IMR-90 (cell line): ENCODE measurements at regions not wholly inside any gene's neighbourhood (a gene's known extent, or its start where the extent isn't known, plus 50 kb on each side); places are given as distances from the start of the nearest gene placed in this dataset.

Experiments
- ATAC-seq: fragments of 200-7000 bp; cut with Tn5 transposase; 2 replicates; pipeline ENCODE4 v1.9.1; 2020; ENCODE audit warnings: low read depth, mild to moderate bottlenecking, moderate library complexity
- BruUV-seq: library from RNA; stranded (reverse); fragments of 400-500 nt; replicated peaks from 2 replicates; lab custom pipeline; 2021; lab: Mats Ljungman, UMichigan
- CTCF ChIA-PET: fragments of 300-600 bp; formaldehyde crosslinking; extraction: SDS; loops from one replicate; lab custom pipeline; 2021; ENCODE audit warnings: antibody characterized with exemption; lab: Yijun Ruan, JAX
- POLR2A ChIA-PET: fragments of 300-600 bp; sonication (Branson Sonifier 250); formaldehyde crosslinking; loops from one replicate; lab custom pipeline; 2022; ENCODE audit warnings: antibody characterized with exemption; ENCODE audit not compliant: unreplicated experiment; lab: Charles Lee
- DNase-seq: peaks from one replicate; pipeline ENCODE4 v3.0.0; 2013
- H2AFZ ChIP-seq: replicated peaks from 2 replicates; pipeline ENCODE3; 2013; ENCODE audit warnings: low read length, mild to moderate bottlenecking; ENCODE audit not compliant: poor library complexity
- H2AK5ac ChIP-seq: 2 replicates; pipeline ENCODE4 v1.6.1; 2013; ENCODE audit warnings: low read depth, low read length, inconsistent platforms
- H2AK9ac ChIP-seq: replicated peaks from 2 replicates; pipeline ENCODE3; 2013; ENCODE audit warnings: mild to moderate bottlenecking, low read depth, low read length, moderate library complexity; ENCODE audit not compliant: poor library complexity
- H2BK120ac ChIP-seq: 2 replicates; pipeline ENCODE4 v1.6.1; 2013; ENCODE audit warnings: low read depth, low read length, inconsistent platforms
- H2BK15ac ChIP-seq: 3 replicates; pipeline ENCODE4 v1.6.1; 2013; ENCODE audit warnings: low read depth, low read length, inconsistent platforms
- H2BK20ac ChIP-seq: 2 replicates; pipeline ENCODE4 v1.6.1; 2013; ENCODE audit warnings: low read depth, mild to moderate bottlenecking, inconsistent platforms, low read length, moderate library complexity
- H2BK5ac ChIP-seq: 2 replicates; pipeline ENCODE4 v1.6.1; 2013; ENCODE audit warnings: mild to moderate bottlenecking, low read depth, low read length, inconsistent platforms; ENCODE audit not compliant: poor library complexity, severe bottlenecking
- H3K14ac ChIP-seq: replicated peaks from 2 replicates; pipeline ENCODE4 v1.6.1; 2013; ENCODE audit warnings: low read depth, low read length, inconsistent platforms
- H3K18ac ChIP-seq: 2 replicates; pipeline ENCODE4 v1.6.1; 2013; ENCODE audit warnings: low read depth, low read length, control low read depth
- H3K23ac ChIP-seq: 2 replicates; pipeline ENCODE4 v1.6.1; 2013; ENCODE audit warnings: low read depth, low read length, inconsistent platforms
- H3K27ac ChIP-seq: 2 replicates; pipeline ENCODE4 v1.5.1; 2013; ENCODE audit warnings: mild to moderate bottlenecking, control low read depth, low read length; ENCODE audit not compliant: insufficient read depth
- H3K27me3 ChIP-seq: 2 replicates; pipeline ENCODE4 v1.6.1; 2013; ENCODE audit warnings: low read length; ENCODE audit not compliant: control insufficient read depth, insufficient read depth
- H3K36me3 ChIP-seq: 2 replicates; pipeline ENCODE4 v1.6.1; 2013; ENCODE audit warnings: low read length, mixed read lengths; ENCODE audit not compliant: control insufficient read depth, insufficient read depth
- H3K4ac ChIP-seq: 2 replicates; pipeline ENCODE4 v1.6.1; 2013; ENCODE audit warnings: low read depth, low read length, inconsistent platforms
- H3K4me1 ChIP-seq: 2 replicates; pipeline ENCODE4 v1.6.1; 2013; ENCODE audit warnings: low read length, mixed read lengths; ENCODE audit not compliant: control insufficient read depth, insufficient read depth
- H3K4me2 ChIP-seq: 2 replicates; pipeline ENCODE4 v1.6.1; 2013; ENCODE audit warnings: low read depth, mild to moderate bottlenecking, control low read depth, low read length, moderate library complexity
- H3K4me3 ChIP-seq: 2 replicates; pipeline ENCODE4 v1.5.1; 2013; ENCODE audit warnings: low read depth, mild to moderate bottlenecking, control low read depth, low read length, moderate library complexity; ENCODE audit not compliant: insufficient read depth
- H3K56ac ChIP-seq: 2 replicates; pipeline ENCODE4 v1.6.1; 2013; ENCODE audit warnings: low read length, inconsistent platforms; ENCODE audit not compliant: insufficient read depth; ENCODE audit errors: extremely low read depth
- H3K79me1 ChIP-seq, 2 experiments: 2 replicates each; pipeline ENCODE4 v1.6.1; 2013; ENCODE audit warnings: low read length in 2 of 2, inconsistent platforms in 1 of 2, low read depth in 1 of 2
- H3K9ac ChIP-seq: 2 replicates; pipeline ENCODE4 v1.6.1; 2013; ENCODE audit warnings: low read depth, low read length, control low read depth
- H3K9me1 ChIP-seq: 2 replicates; pipeline ENCODE4 v1.6.1; 2013; ENCODE audit warnings: low read length, inconsistent platforms; ENCODE audit not compliant: insufficient read depth
- H3K9me3 ChIP-seq: 2 replicates; pipeline ENCODE4 v1.6.1; 2013; ENCODE audit warnings: low read length; ENCODE audit not compliant: control insufficient read depth, insufficient read depth
- H4K20me1 ChIP-seq: 2 replicates; pipeline ENCODE4 v1.6.1; 2013; ENCODE audit warnings: low read length, inconsistent platforms; ENCODE audit not compliant: insufficient read depth
- H4K5ac ChIP-seq: 2 replicates; pipeline ENCODE4 v1.6.1; 2013; ENCODE audit warnings: mild to moderate bottlenecking, low read depth, low read length, control low read depth
- H4K8ac ChIP-seq, 2 experiments: 2 replicates each; pipeline ENCODE4 v1.6.1; 2013; ENCODE audit warnings: low read depth in 2 of 2, low read length in 2 of 2, control low read depth in 1 of 2, inconsistent platforms in 1 of 2
- H4K91ac ChIP-seq: 2 replicates; pipeline ENCODE4 v1.6.1; 2013; ENCODE audit warnings: low read depth, low read length, inconsistent platforms; ENCODE audit not compliant: insufficient read depth
- BHLHE40 ChIP-seq: fragments of 150-350 bp; IDR thresholded peaks from 2 replicates; pipeline ENCODE4 v1.6.1; 2016; ENCODE audit warnings: mild to moderate bottlenecking, low read depth, low read length
- CEBPB ChIP-seq: IDR thresholded peaks from 2 replicates; pipeline ENCODE4 v1.6.1; 2012; ENCODE audit warnings: low read depth, low read length, improper control_type of control experiment
- ELK1 ChIP-seq: fragments of 150-350 bp; IDR thresholded peaks from 2 replicates; pipeline ENCODE4 v1.6.1; 2016; ENCODE audit warnings: low read depth, mild to moderate bottlenecking, low read length, moderate library complexity, borderline replicate concordance
- MAZ ChIP-seq: IDR thresholded peaks from 2 replicates; pipeline ENCODE4 v1.6.1; 2012; ENCODE audit warnings: low read depth, mild to moderate bottlenecking, low read length, improper control_type of control experiment, moderate library complexity, borderline replicate concordance
- MXI1 ChIP-seq: IDR thresholded peaks from 2 replicates; pipeline ENCODE4 v1.6.1; 2012; ENCODE audit warnings: low read depth, mild to moderate bottlenecking, low read length, moderate library complexity, borderline replicate concordance
- RAD21 ChIP-seq: IDR thresholded peaks from 2 replicates; pipeline ENCODE4 v1.6.1; 2012; ENCODE audit warnings: low read length, improper control_type of control experiment
- WGBS, 2 experiments: methylation state at CpG; one replicate each; pipeline versions ENCODE4 v1.1.5 to v1.1.7; 2013; ENCODE audit warnings: missing lambda C conversion rate in 2 of 2; ENCODE audit not compliant: insufficient read length in 1 of 2; ENCODE audit errors: extremely low coverage in 2 of 2; 5-methylcytosine and 5-hydroxymethylcytosine counted together
- dilution Hi-C: fragments of 300-500 bp; cut with HindIII; formaldehyde crosslinking; loops from one replicate; pipeline ENCODE4 v1.14.3; 2018; ENCODE audit warnings: low sequenced_read_pairs; ENCODE audit not compliant: unreplicated experiment
- in situ Hi-C: fragments of 300-500 bp; cut with MboI; formaldehyde crosslinking; loops from 3 replicates; pipeline ENCODE4 v1.14.3; 2019; ENCODE audit warnings: low sequenced_read_pairs, inconsistent platforms, mixed read lengths
- intact Hi-C: fragments of 100-400 bp; cut with micrococcal nuclease; formaldehyde crosslinking; loops from 2 replicates; pipeline ENCODE4 v1.10.0; 2022

- H2BK120ac ChIP-seq = no peak overlapping the region
- CTCF ChIA-PET = no interaction called here
- no peak overlapping the region for H3K4me3 ChIP-seq
- H3K36me3 ChIP-seq = no peaks in the 10 kb centered on the region
- H3K18ac ChIP-seq = no peak overlapping the region
- DNase-seq = no peak
- no peak overlapping the region for H3K14ac ChIP-seq
- H2AK9ac ChIP-seq = no peak overlapping the region
- H2BK20ac ChIP-seq = no peak overlapping the region
- TF ChIP-seq BHLHE40 = no peak
- TF ChIP-seq MXI1 = no peak
- no peak for TF ChIP-seq CEBPB
- no peak for TF ChIP-seq RAD21
- no peak for TF ChIP-seq ELK1
- no peak for TF ChIP-seq MAZ
- H3K4me2 ChIP-seq = no peak overlapping the region
- 86% methylated on average over 2 of the region's 3 CpGs; no CpG with 5 or more reads in 1 of the 2 experiments for WGBS, 2 experiments
- POLR2A ChIA-PET = no interaction called here
- no peak overlapping the region for H3K27ac ChIP-seq
- H2AK5ac ChIP-seq = no peak overlapping the region
- no peak overlapping the region for H3K56ac ChIP-seq
- dilution Hi-C loops (no loop called here), in situ Hi-C loops (no loop called here), intact Hi-C loops (no loop called here)
- H3K79me1 ChIP-seq = no peaks in the 10 kb centered on the region
- H3K23ac ChIP-seq = no peak overlapping the region
- no peak overlapping the region for H4K5ac ChIP-seq
- no peak overlapping the region for H2BK5ac ChIP-seq
- H3K4me1 ChIP-seq = no peaks in the 10 kb centered on the region
- no peak overlapping the region for H3K4ac ChIP-seq
- H2BK15ac ChIP-seq = no peak overlapping the region
- no peaks in the 10 kb centered on the region for H3K9me1 ChIP-seq
- H4K8ac ChIP-seq = no peak overlapping the region
- H3K9ac ChIP-seq = no peak overlapping the region
- no peak for ATAC-seq
- no peak overlapping the region for H2AFZ ChIP-seq
- BruUV-seq = no TSS peak
- peaks cover 6% of the 10 kb centered on the region for H3K9me3 ChIP-seq
- H4K20me1 ChIP-seq = no peaks in the 10 kb centered on the region
- H3K27me3 ChIP-seq = no peaks in the 10 kb centered on the region
- H4K91ac ChIP-seq = no peak overlapping the region
These were observed 1206.7 kb upstream of the ADGRL2 start for GRCh38 chr1:80594013-80594412.
